ENCODE measurements at regions not wholly inside any gene's neighbourhood (a gene's known extent, or its start where the extent isn't known, plus 50 kb on each side); places are given as distances from the start of the nearest gene placed in this dataset.

GRCh38 chr16:52709306-52709705 lies 162.4 kb upstream of the TOX3 start:
- no peaks in the 10 kb centered on the region for H3F3A ChIP-seq (replicated peaks; ENCODE audit: low read depth)
- H3K9me3 Mint-ChIP-seq: no peaks in the 10 kb centered on the region; the same call in 2 of the 3 replicates
- no peaks in the 10 kb centered on the region for H3K27me3 Mint-ChIP-seq (ENCODE audit: insufficient read depth, low read depth, poor library complexity)
- TF ChIP-seq CTCF (conservative IDR thresholded peaks at IDR 0.05; ENCODE audit: low read depth in 2 of 2) (peak in 1 of 2 experiments; percentile 32; a peak in 1 of 4 replicates), ZNF462 (CRISPR knock-in tag; IDR thresholded peaks at IDR 0.05) (no peak), STAT1 (IDR thresholded peaks at IDR 0.05; ENCODE audit: unreplicated experiment) (no peak)
- H3K4me2 ChIP-seq: no peak overlapping the region
- ATAC-seq: peak; percentile 70
- H3K79me2 ChIP-seq (replicated peaks; ENCODE audit: insufficient read depth): no peaks in the 10 kb centered on the region
- H3K36me3 ChIP-seq (ENCODE audit: insufficient read depth): no peaks in the 10 kb centered on the region; the same call in 1 of the 2 replicates
- H3K4me3 ChIP-seq: no peak overlapping the region
- no peaks in the 10 kb centered on the region for H3K36me3 Mint-ChIP-seq (ENCODE audit: low read depth)
- H3K4me3 Mint-ChIP-seq: no peak overlapping the region
- no peaks in the 10 kb centered on the region for H3K27me3 ChIP-seq (ENCODE audit: insufficient read depth)
- no peaks in the 10 kb centered on the region for H3K4me1 ChIP-seq (ENCODE audit: insufficient read depth)
- DNase-seq (ENCODE audit: low spot score): peak; percentile 6
- peaks cover 13% of the 10 kb centered on the region; the same call in 2 of the 3 replicates for H3K4me1 Mint-ChIP-seq
- H3K27ac ChIP-seq (ENCODE audit: low read depth): no peak overlapping the region
- 0 out of 2 replicates have a peak overlapping the region, but pooled peaks have one; percentile 29 for H2AFZ ChIP-seq
- H3K27ac Mint-ChIP-seq: no peak overlapping the region
- H4K20me1 ChIP-seq (replicated peaks; ENCODE audit: insufficient read depth): no peaks in the 10 kb centered on the region
- peaks cover 23% of the 10 kb centered on the region; the same call in 1 of the 2 replicates for H3K9me2 ChIP-seq (ENCODE audit: insufficient read depth)

GRCh38 chr16:52708476-52708875 lies 161.5 kb upstream of the TOX3 start:
- Histone ChIP-seq H2AFZ (peak overlapping the region; percentile 29; the same call in 1 of the 2 replicates), H3K27me3 (ENCODE audit: insufficient read depth) (no peaks in the 10 kb centered on the region), H3K9me2 (ENCODE audit: insufficient read depth) (peaks cover 23% of the 10 kb centered on the region; the same call in 1 of the 2 replicates), H3K36me3 (ENCODE audit: insufficient read depth) (no peaks in the 10 kb centered on the region; the same call in 1 of the 2 replicates), H3K27ac (ENCODE audit: low read depth) (no peak overlapping the region), H3K4me2 (no peak overlapping the region), H3K79me2 (replicated peaks; ENCODE audit: insufficient read depth) (no peaks in the 10 kb centered on the region), H3K4me3 (no peak overlapping the region), H4K20me1 (replicated peaks; ENCODE audit: insufficient read depth) (no peaks in the 10 kb centered on the region), H3K4me1 (ENCODE audit: insufficient read depth) (no peaks in the 10 kb centered on the region), H3F3A (replicated peaks; ENCODE audit: low read depth) (no peaks in the 10 kb centered on the region)
- no peak for DNase-seq (ENCODE audit: low spot score)
- Mint-ChIP-seq H3K36me3 (ENCODE audit: low read depth) (no peaks in the 10 kb centered on the region), H3K27ac (no peak overlapping the region), H3K27me3 (ENCODE audit: insufficient read depth, low read depth, poor library complexity) (no peaks in the 10 kb centered on the region), H3K9me3 (no peaks in the 10 kb centered on the region; the same call in 2 of the 3 replicates), H3K4me1 (peaks cover 13% of the 10 kb centered on the region; the same call in 2 of the 3 replicates), H3K4me3 (no peak overlapping the region)
- no peak for ATAC-seq
- TF ChIP-seq ZNF331 (CRISPR knock-in tag; IDR thresholded peaks at IDR 0.05; ENCODE audit: low read depth): no peak
- no peak for TF ChIP-seq REST (IDR thresholded peaks at IDR 0.05; ENCODE audit: unreplicated experiment)
- TF ChIP-seq STAT1 (IDR thresholded peaks at IDR 0.05; ENCODE audit: unreplicated experiment): no peak
- no peak for TF ChIP-seq ETS1 (IDR thresholded peaks at IDR 0.05)
- TF ChIP-seq NANOG (IDR thresholded peaks at IDR 0.05; ENCODE audit: borderline replicate concordance): no peak
- TF ChIP-seq POLR2AphosphoS5 (IDR thresholded peaks at IDR 0.05; ENCODE audit: low read depth): no peak
- no peak for TF ChIP-seq JUNB (IDR thresholded peaks at IDR 0.05; ENCODE audit: unreplicated experiment)

Measured in GM23338 (cell line).